ENCODE measurements at regions not wholly inside any gene's neighbourhood (a gene's known extent, or its start where the extent isn't known, plus 50 kb on each side); places are given as distances from the start of the nearest gene placed in this dataset.

- intact Hi-C loops (cut with micrococcal nuclease) = no loop called here
- Histone ChIP-seq H3K4me3 (replicated peaks in 1 of 3; ENCODE audit: low read depth in 2 of 3, low read length in 3 of 3) (no peak overlapping the region), H3K27ac (ENCODE audit: low read depth in 1 of 2, low read length in 2 of 2) (no peak overlapping the region), H3K36me3 (replicated peaks in 1 of 2; ENCODE audit: control insufficient read depth in 1 of 2, insufficient read depth in 2 of 2, low read length in 2 of 2) (no peaks in the 10 kb centered on the region), H3K27me3 (ENCODE audit: control insufficient read depth in 2 of 2, insufficient read depth in 2 of 2, low read length in 2 of 2) (no peaks in the 10 kb centered on the region), H3K9ac (ENCODE audit: insufficient read depth, low read length, poor library complexity, severe bottlenecking) (no peak overlapping the region), H3K79me2 (ENCODE audit: insufficient read depth, low read length) (no peaks in the 10 kb centered on the region), H3K4me2 (replicated peaks; ENCODE audit: extremely low read depth, low read length, poor library complexity, severe bottlenecking) (no peak overlapping the region), H4K20me1 (ENCODE audit: insufficient read depth, low read length) (no peaks in the 10 kb centered on the region), H2AFZ (ENCODE audit: insufficient read depth, low read depth, low read length, poor library complexity, severe bottlenecking) (no peak overlapping the region), H3K4me1 (ENCODE audit: control insufficient read depth in 1 of 2, insufficient read depth in 2 of 2, low read length in 2 of 2) (peaks cover 10 to 13% of the 10 kb centered on the region in 2 donors), H3K9me3 (replicated peaks in 1 of 2; ENCODE audit: control insufficient read depth in 1 of 2, insufficient read depth in 1 of 2, low read length in 2 of 2) (no peaks in the 10 kb centered on the region)
- Mint-ChIP-seq H3K9me3 (peaks cover 0 to 2% (median 0%) of the 10 kb centered on the region in 7 donors), H3K36me3 (no peaks in the 10 kb centered on the region), H3K4me1 (peaks cover 29% of the 10 kb centered on the region), H3K27ac (no peak overlapping the region), H3K4me3 (no peak overlapping the region), H3K27me3 (ENCODE audit: low read depth in 3 of 3) (peaks cover 0 to 3% (median 2%) of the 10 kb centered on the region in 3 donors)
- TF ChIP-seq, protein P1, sequence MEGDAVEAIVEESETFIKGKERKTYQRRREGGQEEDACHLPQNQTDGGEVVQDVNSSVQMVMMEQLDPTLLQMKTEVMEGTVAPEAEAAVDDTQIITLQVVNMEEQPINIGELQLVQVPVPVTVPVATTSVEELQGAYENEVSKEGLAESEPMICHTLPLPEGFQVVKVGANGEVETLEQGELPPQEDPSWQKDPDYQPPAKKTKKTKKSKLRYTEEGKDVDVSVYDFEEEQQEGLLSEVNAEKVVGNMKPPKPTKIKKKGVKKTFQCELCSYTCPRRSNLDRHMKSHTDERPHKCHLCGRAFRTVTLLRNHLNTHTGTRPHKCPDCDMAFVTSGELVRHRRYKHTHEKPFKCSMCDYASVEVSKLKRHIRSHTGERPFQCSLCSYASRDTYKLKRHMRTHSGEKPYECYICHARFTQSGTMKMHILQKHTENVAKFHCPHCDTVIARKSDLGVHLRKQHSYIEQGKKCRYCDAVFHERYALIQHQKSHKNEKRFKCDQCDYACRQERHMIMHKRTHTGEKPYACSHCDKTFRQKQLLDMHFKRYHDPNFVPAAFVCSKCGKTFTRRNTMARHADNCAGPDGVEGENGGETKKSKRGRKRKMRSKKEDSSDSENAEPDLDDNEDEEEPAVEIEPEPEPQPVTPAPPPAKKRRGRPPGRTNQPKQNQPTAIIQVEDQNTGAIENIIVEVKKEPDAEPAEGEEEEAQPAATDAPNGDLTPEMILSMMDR (IDR thresholded peaks at IDR 0.05) = no peak
- no peak for DNase-seq
- no CpG with 5 or more reads among the region's 2 CpGs for WGBS (ENCODE audit: insufficient coverage)
These were observed 243.3 kb downstream of the ACTL7B start for GRCh38 chr9:108612513-108612912.

DNA sequence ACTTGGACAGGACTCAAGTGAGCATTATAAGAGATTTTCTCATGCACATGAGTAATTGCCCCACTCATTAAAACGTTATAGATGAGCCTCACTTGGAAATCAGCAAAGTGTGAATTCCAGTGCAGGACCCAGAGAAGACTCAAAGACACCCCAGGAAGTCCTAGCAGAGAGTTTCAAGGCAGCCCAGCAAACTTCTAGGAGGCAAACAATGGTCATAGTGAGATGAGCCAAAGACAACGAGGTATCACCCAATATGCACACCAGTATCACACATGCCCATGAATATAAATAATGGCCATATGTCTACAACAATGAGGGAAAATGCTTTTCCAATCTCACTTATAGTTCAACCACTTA lies 245.9 kb downstream of the ACTL7B start:
- no peak overlapping the region for H3K27ac Mint-ChIP-seq
- 71% methylated on average over 1 of the region's 2 CpGs for WGBS (ENCODE audit: insufficient coverage)

More for the DNA sequence above, 245.9 kb downstream of the ACTL7B start:
- Histone ChIP-seq H3K27ac (ENCODE audit: low read depth in 1 of 2, low read length in 2 of 2) (no peak overlapping the region), H3K79me2 (ENCODE audit: insufficient read depth, low read length) (no peaks in the 10 kb centered on the region), H3K9ac (ENCODE audit: insufficient read depth, low read length, poor library complexity, severe bottlenecking) (no peak overlapping the region), H3K36me3 (replicated peaks in 1 of 2; ENCODE audit: control insufficient read depth in 1 of 2, insufficient read depth in 2 of 2, low read length in 2 of 2) (no peaks in the 10 kb centered on the region), H3K4me3 (replicated peaks in 1 of 3; ENCODE audit: low read depth in 2 of 3, low read length in 3 of 3) (no peak overlapping the region), H3K4me1 (ENCODE audit: control insufficient read depth in 1 of 2, insufficient read depth in 2 of 2, low read length in 2 of 2) (peaks cover 0 to under 1% of the 10 kb centered on the region in 2 donors), H2AFZ (ENCODE audit: insufficient read depth, low read depth, low read length, poor library complexity, severe bottlenecking) (no peak overlapping the region), H3K27me3 (ENCODE audit: control insufficient read depth in 2 of 2, insufficient read depth in 2 of 2, low read length in 2 of 2) (no peaks in the 10 kb centered on the region), H3K4me2 (replicated peaks; ENCODE audit: extremely low read depth, low read length, poor library complexity, severe bottlenecking) (no peak overlapping the region), H3K9me3 (replicated peaks in 1 of 2; ENCODE audit: control insufficient read depth in 1 of 2, insufficient read depth in 1 of 2, low read length in 2 of 2) (no peaks in the 10 kb centered on the region), H4K20me1 (ENCODE audit: insufficient read depth, low read length) (no peaks in the 10 kb centered on the region)
- Mint-ChIP-seq H3K27me3 (ENCODE audit: low read depth in 3 of 3) (peaks cover 0 to 2% (median 0%) of the 10 kb centered on the region in 3 donors), H3K36me3 (no peaks in the 10 kb centered on the region), H3K4me3 (no peak overlapping the region), H3K4me1 (peaks cover 8% of the 10 kb centered on the region), H3K9me3 (peaks cover 0 to 2% (median 0%) of the 10 kb centered on the region in 7 donors)
- TF ChIP-seq, protein P1 (IDR thresholded peaks at IDR 0.05) = no peak
- no peak for DNase-seq
- intact Hi-C loops (cut with micrococcal nuclease) = loop anchor here in 1 of 2 donors (5.0 kb wide), 1 partner anchor 47 kb away; no protein-coding TSS in a partner anchor

All from CD14-positive monocyte (primary cell).